Spleen (tissue), 7 donors: ENCODE measurements at regions not wholly inside any gene's neighbourhood (a gene's known extent, or its start where the extent isn't known, plus 50 kb on each side); places are given as distances from the start of the nearest gene placed in this dataset.

Source experiments
- CTCF ChIP-seq, 11 experiments: fragments of 200-600 bp in 7 of 11; fragments of 450-650 bp in 4 of 11; sonication (generic) in 4 of 11; IDR thresholded peaks in 8 of 11; conservative IDR thresholded peaks in 3 of 11; 1 replicate in 7 of 11; 2 replicates in 4 of 11; pipeline versions ENCODE4 v1.4.0 to v1.8.0; 2016 to 2021; ENCODE audit warnings: antibody characterized with exemption in 11 of 11, inconsistent platforms in 4 of 11, mild to moderate bottlenecking in 1 of 11
- POLR2A ChIP-seq, 3 donors: fragments of 450-650 bp; IDR thresholded peaks; one replicate each; pipeline ENCODE4 v1.5.1; 2017; ENCODE audit warnings: antibody characterized with exemption in 3 of 3, mild to moderate bottlenecking in 1 of 3
- donor health status: DM: no; HTN: no; CAD: no; lungs with moderate emphysema.
- donor health status: DM: no; HTN: no; CAD: no.
- donor health status: DM: no; HTN: no; CAD: no.

DNA sequence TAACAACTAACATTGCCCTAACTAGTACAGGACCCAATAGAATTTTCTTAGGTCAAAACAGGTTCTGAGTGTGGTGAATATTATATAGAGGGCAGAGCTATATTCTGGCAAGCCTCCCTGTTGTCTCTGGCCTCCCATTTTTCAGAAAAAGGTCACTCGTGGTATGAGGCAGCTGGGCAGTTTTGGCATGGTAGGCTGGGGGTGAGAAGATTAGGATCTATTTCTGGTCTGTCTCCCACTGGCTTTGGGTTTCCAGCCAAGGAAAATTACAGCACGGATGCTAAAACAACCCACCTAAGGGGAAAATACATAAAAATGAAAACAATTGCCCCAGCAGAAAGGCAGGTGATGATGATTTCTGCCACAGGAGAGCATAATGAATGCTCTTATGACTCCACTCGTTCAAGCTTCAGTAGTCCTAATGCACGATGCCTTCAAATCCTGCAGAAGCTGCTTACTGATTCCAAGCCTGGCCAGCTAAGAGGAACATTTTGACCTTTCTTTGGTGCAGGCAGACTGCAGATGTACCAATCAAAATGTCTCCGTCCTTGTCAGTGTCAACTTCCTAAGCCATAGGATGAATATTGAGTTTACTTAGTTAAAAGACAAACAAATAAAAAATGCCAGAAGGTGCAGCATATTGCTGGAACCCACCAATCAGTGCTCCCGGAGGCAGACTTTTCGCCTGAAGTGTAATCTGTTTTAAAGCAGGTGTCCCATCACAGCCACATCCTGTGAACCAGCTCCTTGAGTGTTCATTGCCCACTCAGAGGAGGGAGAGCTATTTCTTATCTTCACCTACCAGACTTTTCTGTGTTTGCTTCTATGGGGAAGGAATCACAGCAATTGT is 435.4 kb downstream of the ZSWIM6 start:
- no peak for TF ChIP-seq POLR2A (IDR thresholded peaks at IDR 0.05)
- TF ChIP-seq CTCF (IDR thresholded peaks at IDR 0.05 in 8 of 11, conservative IDR thresholded peaks at IDR 0.05 in 3 of 11) = no peak
